K562 (cell line): ENCODE measurements at regions not wholly inside any gene's neighbourhood (a gene's known extent, or its start where the extent isn't known, plus 50 kb on each side); places are given as distances from the start of the nearest gene placed in this dataset.

Experiments
- ATAC-seq: fragments of 200-7000 bp; cut with Tn5 transposase; 3 replicates; pipeline ENCODE4 v1.9.1; 2020; ENCODE audit warnings: moderate library complexity
- BruUV-seq: library from RNA; stranded (reverse); fragments of 400-500 nt; replicated peaks from 2 replicates; lab custom pipeline; 2021; lab: Mats Ljungman, UMichigan
- CTCF ChIA-PET: fragments of 300-600 bp; formaldehyde crosslinking; extraction: SDS; loops from one replicate; lab custom pipeline; 2021; ENCODE audit warnings: low intra/inter-chr PET ratio; lab: Yijun Ruan, JAX
- POLR2A ChIA-PET: fragments of 300-600, 350-650 bp; sonication (Branson Sonifier 250); formaldehyde crosslinking; extraction: SDS; loops from one replicate; lab custom pipeline; 2021; ENCODE audit warnings: antibody characterized with exemption, inconsistent platforms; lab: Yijun Ruan, JAX
- DNase-seq, 4 experiments: peaks; one replicate each; pipeline versions ENCODE4 v3.0.0 to v3.0.0-alpha.2; 2011 to 2018; ENCODE audit warnings: low spot score in 3 of 4, mixed read lengths in 3 of 4; ENCODE audit errors: extremely low read depth in 1 of 4
- FAIRE-seq: peaks from 2 replicates; lab custom pipeline; 2011; peaks lifted over from hg19 to GRCh38; lab: Jason Lieb, UNC
- H2AFZ ChIP-seq: 2 replicates; pipeline ENCODE4 v1.6.0; 2011; ENCODE audit warnings: low read depth, low read length, control low read depth, inconsistent platforms
- H3K27ac ChIP-seq: fragments of 200-600 bp; 3 replicates; pipeline ENCODE4 v1.8.0; 2011; ENCODE audit warnings: low read depth, mild to moderate bottlenecking, control low read depth, inconsistent platforms, low read length, moderate library complexity, mixed read lengths; ENCODE audit errors: extremely low read depth
- H3K27me3 ChIP-seq, 2 experiments: fragments of 300-600 bp in 1 of 2; 2 replicates in 1 of 2; 3 replicates in 1 of 2; pipeline versions ENCODE4 v1.6.0 to v1.8.0; 2011; ENCODE audit warnings: inconsistent platforms in 2 of 2, low read length in 2 of 2, mild to moderate bottlenecking in 1 of 2, mixed read lengths in 1 of 2, moderate library complexity in 1 of 2; ENCODE audit not compliant: control insufficient read depth in 2 of 2, insufficient read depth in 2 of 2
- H3K36me3 ChIP-seq: fragments of 300-600 bp; 3 replicates; pipeline ENCODE4 v1.8.0; 2011; ENCODE audit warnings: mild to moderate bottlenecking, low read length, inconsistent platforms; ENCODE audit not compliant: control insufficient read depth, insufficient read depth
- H3K4me1 ChIP-seq, 2 experiments: fragments of 200-600 bp in 1 of 2; replicated peaks in 1 of 2; 2 replicates in 1 of 2; 3 replicates in 1 of 2; pipeline versions ENCODE4 v1.5.1 to v1.8.0; 2011; ENCODE audit warnings: inconsistent platforms in 2 of 2, low read length in 2 of 2, mild to moderate bottlenecking in 1 of 2, mixed read lengths in 1 of 2, moderate library complexity in 1 of 2; ENCODE audit not compliant: control insufficient read depth in 2 of 2, insufficient read depth in 2 of 2
- H3K4me2 ChIP-seq: 2 replicates; pipeline ENCODE4 v1.6.1; 2011; ENCODE audit warnings: low read length, control low read depth, inconsistent platforms, mixed read lengths; ENCODE audit not compliant: insufficient read depth
- H3K4me3 ChIP-seq: fragments of 200-600 bp; sonication (generic), shearing (Covaris generic); 2 replicates; pipeline ENCODE4 v1.5.1; 2016; ENCODE audit warnings: control low read depth, inconsistent platforms
- H3K79me2 ChIP-seq: fragments of 200-600 bp; 3 replicates; pipeline ENCODE4 v1.8.0; 2011; ENCODE audit warnings: low read length, inconsistent platforms; ENCODE audit not compliant: control insufficient read depth, insufficient read depth
- H3K9ac ChIP-seq, 2 experiments: 2 replicates each; pipeline versions ENCODE4 v1.6.0 to v1.6.1; 2011; ENCODE audit warnings: low read depth in 2 of 2, low read length in 2 of 2, control low read depth in 1 of 2, inconsistent platforms in 1 of 2, mild to moderate bottlenecking in 1 of 2, mixed read lengths in 1 of 2; ENCODE audit not compliant: insufficient read depth in 1 of 2
- H3K9me1 ChIP-seq: one replicate; pipeline ENCODE4 v1.6.0; 2011; ENCODE audit warnings: inconsistent platforms, mild to moderate bottlenecking, low read length, moderate library complexity; ENCODE audit not compliant: control insufficient read depth, insufficient read depth
- H3K9me3 ChIP-seq: replicated peaks from 2 replicates; pipeline ENCODE4 v1.5.1; 2011; ENCODE audit warnings: low read depth, low read length, inconsistent platforms; ENCODE audit not compliant: control insufficient read depth, insufficient read depth
- H4K20me1 ChIP-seq: replicated peaks from 2 replicates; pipeline ENCODE4 v1.6.1; 2011; ENCODE audit warnings: low read length, inconsistent platforms, mixed read lengths; ENCODE audit not compliant: control insufficient read depth, insufficient read depth
- FOS ChIP-seq: IDR thresholded peaks from 3 replicates; pipeline ENCODE4 v1.6.1; 2011; ENCODE audit not compliant: insufficient read length; ENCODE audit errors: extremely low read depth
- NBN ChIP-seq: fragments of 450-650 bp; IDR thresholded peaks from 2 replicates; pipeline ENCODE4 v1.6.1; 2016; ENCODE audit warnings: low read depth, mild to moderate bottlenecking
- SP2 ChIP-seq: IDR thresholded peaks from 2 replicates; pipeline ENCODE4 v1.6.1; 2011; ENCODE audit warnings: mild to moderate bottlenecking, low read depth, low read length, moderate library complexity; ENCODE audit not compliant: poor library complexity, severe bottlenecking; ENCODE audit errors: extremely low read depth
- SRSF7 ChIP-seq: fragments of 200-400 bp; formaldehyde crosslinking; optimal IDR thresholded peaks from 2 replicates; pipeline ENCODE3; 2017; ENCODE audit warnings: mild to moderate bottlenecking, low read depth, low read length
- WGBS: fragments of 100-300 bp; shearing (Covaris generic); methylation state at CpG from one replicate; pipeline ENCODE4 v1.1.6; 2016; ENCODE audit warnings: low coverage, mixed read lengths; ENCODE audit not compliant: insufficient coverage; ENCODE audit errors: missing lambda C conversion rate; 5-methylcytosine and 5-hydroxymethylcytosine counted together
- in situ Hi-C: fragments of 300-500 bp; cut with MboI; formaldehyde crosslinking; loops from 4 replicates; pipeline ENCODE4 v1.15.0; 2018; ENCODE audit warnings: inconsistent platforms, mixed read lengths
- intact Hi-C: fragments of 100-400 bp; cut with micrococcal nuclease; formaldehyde crosslinking; loops from 2 replicates; pipeline ENCODE4 v1.14.2; 2022
- TF ChIP-seq, protein P1 (sequence below): fragments of 450-650 bp; IDR thresholded peaks from 2 replicates; pipeline ENCODE4 v1.6.1; 2017; ENCODE audit warnings: mild to moderate bottlenecking, moderate library complexity
- TF ChIP-seq, protein P2 (sequence below): IDR thresholded peaks from 2 replicates; pipeline ENCODE4 v1.6.1; 2016; ENCODE audit warnings: missing genetic modification characterization, missing compliant biosample characterization

DNA sequence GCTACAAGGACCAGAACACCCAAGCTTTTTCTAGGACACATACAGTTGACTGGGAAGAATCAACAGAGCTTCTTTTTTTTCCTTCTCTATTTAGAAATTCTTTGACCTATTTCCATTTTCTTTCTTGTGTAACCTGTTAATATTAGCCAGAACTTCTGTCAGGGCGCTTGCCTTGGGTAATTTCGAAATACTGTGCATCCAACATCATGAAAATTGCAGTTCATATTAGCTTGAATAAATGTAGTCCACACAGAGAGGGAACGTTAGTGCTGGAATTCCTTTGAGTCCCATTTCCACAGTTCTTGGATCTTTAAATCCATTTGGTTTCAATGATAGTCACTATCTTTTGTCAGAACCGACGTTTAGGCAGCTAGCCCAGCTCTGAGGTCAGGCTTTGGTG lies 141.8 kb downstream of the MXRA5 start (continued):
- TF ChIP-seq, protein P1, sequence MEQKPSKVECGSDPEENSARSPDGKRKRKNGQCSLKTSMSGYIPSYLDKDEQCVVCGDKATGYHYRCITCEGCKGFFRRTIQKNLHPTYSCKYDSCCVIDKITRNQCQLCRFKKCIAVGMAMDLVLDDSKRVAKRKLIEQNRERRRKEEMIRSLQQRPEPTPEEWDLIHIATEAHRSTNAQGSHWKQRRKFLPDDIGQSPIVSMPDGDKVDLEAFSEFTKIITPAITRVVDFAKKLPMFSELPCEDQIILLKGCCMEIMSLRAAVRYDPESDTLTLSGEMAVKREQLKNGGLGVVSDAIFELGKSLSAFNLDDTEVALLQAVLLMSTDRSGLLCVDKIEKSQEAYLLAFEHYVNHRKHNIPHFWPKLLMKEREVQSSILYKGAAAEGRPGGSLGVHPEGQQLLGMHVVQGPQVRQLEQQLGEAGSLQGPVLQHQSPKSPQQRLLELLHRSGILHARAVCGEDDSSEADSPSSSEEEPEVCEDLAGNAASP: no peak
- TF ChIP-seq FOS: no peak
- TF ChIP-seq SRSF7: no peak
- no peak for TF ChIP-seq NBN
- TF ChIP-seq, all 486 proteins: peak for 0

DNA sequence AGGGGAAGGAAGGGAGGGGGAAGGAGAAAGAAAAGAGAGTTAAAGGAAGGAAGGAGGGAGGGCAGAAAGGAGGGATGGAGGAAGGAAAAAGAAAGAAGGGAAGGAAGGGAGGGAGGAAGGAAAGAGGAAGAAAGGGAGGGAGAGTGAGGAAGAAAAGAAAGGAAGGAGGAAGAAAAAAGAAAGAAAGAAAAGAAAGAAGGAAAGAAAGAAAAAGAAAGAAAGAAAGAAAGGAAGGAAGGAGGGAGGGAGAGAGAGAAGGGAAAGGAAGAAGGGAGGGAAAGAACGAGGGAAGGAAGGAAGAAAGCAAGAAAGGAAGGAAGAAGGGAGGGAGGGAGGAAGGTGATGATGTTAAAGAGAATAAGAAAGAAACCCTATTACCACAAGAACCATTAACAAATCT lies 150.6 kb downstream of the MXRA5 start:
- WGBS: no CpG with 5 or more reads among the region's 1 CpG
- Histone ChIP-seq H3K9me3 (no peaks in the 10 kb centered on the region), H3K79me2 (no peaks in the 10 kb centered on the region), H3K27me3 (no peaks in the 10 kb centered on the region), H3K4me2 (no peak overlapping the region), H3K9me1 (no peaks in the 10 kb centered on the region), H3K4me3 (no peak overlapping the region), H3K4me1 (no peaks in the 10 kb centered on the region), H3K27ac (no peak overlapping the region), H4K20me1 (no peaks in the 10 kb centered on the region), H2AFZ (no peak overlapping the region), H3K36me3 (no peaks in the 10 kb centered on the region), H3K9ac (no peak overlapping the region)
- BruUV-seq: no TSS peak
- DNase-seq (no peak), ATAC-seq (no peak), FAIRE-seq (no peak)
- in situ Hi-C loops (no loop called here), intact Hi-C loops (no loop called here)
- POLR2A ChIA-PET: no interaction called here
- TF ChIP-seq SP2: no peak
- TF ChIP-seq, protein P2, sequence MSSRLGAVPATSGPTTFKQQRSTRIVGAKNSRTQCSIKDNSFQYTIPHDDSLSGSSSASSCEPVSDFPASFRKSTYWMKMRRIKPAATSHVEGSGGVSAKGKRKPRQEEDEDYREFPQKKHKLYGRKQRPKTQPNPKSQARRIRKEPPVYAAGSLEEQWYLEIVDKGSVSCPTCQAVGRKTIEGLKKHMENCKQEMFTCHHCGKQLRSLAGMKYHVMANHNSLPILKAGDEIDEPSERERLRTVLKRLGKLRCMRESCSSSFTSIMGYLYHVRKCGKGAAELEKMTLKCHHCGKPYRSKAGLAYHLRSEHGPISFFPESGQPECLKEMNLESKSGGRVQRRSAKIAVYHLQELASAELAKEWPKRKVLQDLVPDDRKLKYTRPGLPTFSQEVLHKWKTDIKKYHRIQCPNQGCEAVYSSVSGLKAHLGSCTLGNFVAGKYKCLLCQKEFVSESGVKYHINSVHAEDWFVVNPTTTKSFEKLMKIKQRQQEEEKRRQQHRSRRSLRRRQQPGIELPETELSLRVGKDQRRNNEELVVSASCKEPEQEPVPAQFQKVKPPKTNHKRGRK (tag): peak; percentile 92
- CTCF ChIA-PET: no interaction called here
